Thyroid gland (tissue), 4 donors: ENCODE measurements at regions not wholly inside any gene's neighbourhood (a gene's known extent, or its start where the extent isn't known, plus 50 kb on each side); places are given as distances from the start of the nearest gene placed in this dataset. TPM values are rescaled to one million over a fixed set of nuclear protein-coding genes. Genes with fewer than 3 reads are reported as not detected.

Experiments
- DNase-seq, 2 donors: peaks; one replicate each; pipeline ENCODE4 v3.0.0-alpha.2; 2019
- H3K27ac ChIP-seq, 3 donors: fragments of 200-600 bp; sonication (generic); 1 replicate in 2 of 3; 2 replicates in 1 of 3; pipeline ENCODE4 v1.5.1; 2016 to 2019; ENCODE audit warnings: mild to moderate bottlenecking in 1 of 3, moderate library complexity in 1 of 3
- H3K27me3 ChIP-seq: fragments of 200-600 bp; sonication (generic); one replicate; pipeline ENCODE4 v1.5.1; 2019
- H3K36me3 ChIP-seq, 2 donors: fragments of 200-600 bp; sonication (generic); one replicate each; pipeline ENCODE4 v1.5.1; 2016 to 2019
- H3K4me1 ChIP-seq, 2 donors: fragments of 200-600 bp; sonication (generic); one replicate each; pipeline ENCODE4 v1.5.1; 2017 to 2019
- H3K4me3 ChIP-seq, 3 donors: fragments of 200-600 bp; sonication (generic); replicated peaks in 1 of 3; 1 replicate in 2 of 3; 2 replicates in 1 of 3; pipeline ENCODE4 v1.5.1; 2016; ENCODE audit warnings: mild to moderate bottlenecking in 1 of 3
- H3K9me3 ChIP-seq: fragments of 200-600 bp; sonication (generic); one replicate; pipeline ENCODE4 v1.5.1; 2017
- CTCF ChIP-seq, 6 experiments: fragments of 200-600 bp in 3 of 6; fragments of 450-650 bp in 3 of 6; sonication (generic) in 3 of 6; IDR thresholded peaks; one replicate each; pipeline ENCODE4 v1.5.1; 2016 to 2019; ENCODE audit warnings: antibody characterized with exemption in 6 of 6, mild to moderate bottlenecking in 2 of 6, inconsistent platforms in 1 of 6, moderate library complexity in 1 of 6
- POLR2A ChIP-seq, 2 donors: fragments of 450-650 bp; IDR thresholded peaks; one replicate each; pipeline ENCODE4 v1.6.1; 2017; ENCODE audit warnings: antibody characterized with exemption in 2 of 2, mild to moderate bottlenecking in 2 of 2, moderate library complexity in 1 of 2
- WGBS, 2 donors: methylation state at CpG; one replicate each; pipeline ENCODE4 v1.1.5; 2017; 5-methylcytosine and 5-hydroxymethylcytosine counted together
- intact Hi-C: fragments of 100-400 bp; cut with DNase I; formaldehyde crosslinking; loops from one replicate; pipeline ENCODE4 v1.15.1; 2023
- small RNA-seq: library from RNA; depleted of rRNA; stranded (forward); fragments of <200 nt; gene quantifications from one replicate; pipeline ENCODE3, GENCODE V24; 2016

- no peak for TF ChIP-seq POLR2A (IDR thresholded peaks at IDR 0.05)
- no peak for TF ChIP-seq CTCF (IDR thresholded peaks at IDR 0.05)
- intact Hi-C loops: no loop called here
- Histone ChIP-seq H3K27me3 (no peaks in the 10 kb centered on the region), H3K9me3 (no peaks in the 10 kb centered on the region), H3K27ac (no peak overlapping the region), H3K36me3 (no peaks in the 10 kb centered on the region), H3K4me1 (peaks cover 0 to 6% of the 10 kb centered on the region in 2 donors), H3K4me3 (no peak overlapping the region)
- WGBS, 2 donors: 66 to 83% methylated on average over 2 of the region's 2 CpGs
- no peak for DNase-seq
Observed at GRCh38 chr15:25930931-25931330, 67.8 kb upstream of the ATP10A start.

Small RNA genes lying in the stretch of these regions (small RNA-seq; reads per million reads assigned to genes)
- not detected for gene RF00554
